IPS-20b (cell line): ENCODE measurements at regions not wholly inside any gene's neighbourhood (a gene's known extent, or its start where the extent isn't known, plus 50 kb on each side); places are given as distances from the start of the nearest gene placed in this dataset.
"Not testable (repeated sequence)": the region's sequence is repeated elsewhere in the genome, so short reads cannot be mapped to it uniquely, and the experiment has no call there.

Source experiments
- H3K27ac ChIP-seq: one replicate; pipeline ENCODE4 v1.5.1; 2013; ENCODE audit warnings: low read length
- H3K27me3 ChIP-seq: 2 replicates; pipeline ENCODE4 v1.6.1; 2013; ENCODE audit warnings: mild to moderate bottlenecking, low read length, inconsistent platforms; ENCODE audit not compliant: insufficient read depth
- H3K36me3 ChIP-seq: 2 replicates; pipeline ENCODE4 v1.6.1; 2013; ENCODE audit warnings: low read depth, mild to moderate bottlenecking, inconsistent platforms, low read length, moderate library complexity; ENCODE audit not compliant: insufficient read depth
- H3K4me1 ChIP-seq: 2 replicates; pipeline ENCODE4 v1.6.1; 2013; ENCODE audit warnings: mild to moderate bottlenecking, control low read depth, inconsistent platforms, low read length, moderate library complexity; ENCODE audit not compliant: insufficient read depth
- H3K4me3 ChIP-seq: 2 replicates; pipeline ENCODE4 v1.5.1; 2013; ENCODE audit warnings: mild to moderate bottlenecking, low read length, inconsistent platforms
- H3K9ac ChIP-seq: 2 replicates; pipeline ENCODE4 v1.6.1; 2013; ENCODE audit warnings: low read depth, mild to moderate bottlenecking, inconsistent platforms, low read length, moderate library complexity
- H3K9me3 ChIP-seq: 2 replicates; pipeline ENCODE4 v1.6.1; 2013; ENCODE audit warnings: mild to moderate bottlenecking, low read depth, low read length, inconsistent platforms; ENCODE audit not compliant: insufficient read depth

GRCh38 chrX:536616-537015, 94.0 kb upstream of the SHOX start:
- no peaks in the 10 kb centered on the region for H3K4me1 ChIP-seq
- no peak overlapping the region for H3K4me3 ChIP-seq
- no peak overlapping the region for H3K27ac ChIP-seq
- no peaks in the 10 kb centered on the region; the same call in 1 of the 2 replicates for H3K9me3 ChIP-seq
- H3K36me3 ChIP-seq, result no peaks in the 10 kb centered on the region
- no peaks in the 10 kb centered on the region for H3K27me3 ChIP-seq
- H3K9ac ChIP-seq, result no peak overlapping the region

- H3K36me3 ChIP-seq, result no peaks in the 10 kb centered on the region
- no peaks in the 10 kb centered on the region for H3K4me1 ChIP-seq
- H3K9ac ChIP-seq, result no peak overlapping the region
- H3K4me3 ChIP-seq, result no peak overlapping the region
- H3K27me3 ChIP-seq, result no peaks in the 10 kb centered on the region
- no peaks in the 10 kb centered on the region; the same call in 1 of the 2 replicates for H3K9me3 ChIP-seq
- H3K27ac ChIP-seq, result no peak overlapping the region
Measured at GRCh38 chrX:537151-537550, 93.4 kb upstream of the SHOX start.

- H3K4me1 ChIP-seq, result no peaks in the 10 kb centered on the region
- H3K4me3 ChIP-seq, result no peak overlapping the region
- H3K27me3 ChIP-seq, result no peaks in the 10 kb centered on the region
- no peaks in the 10 kb centered on the region; the same call in 1 of the 2 replicates for H3K9me3 ChIP-seq
- H3K36me3 ChIP-seq, result no peaks in the 10 kb centered on the region
- no peak overlapping the region for H3K9ac ChIP-seq
- H3K27ac ChIP-seq, result no peak overlapping the region
Measured at GRCh38 chrX:538311-538710, 92.3 kb upstream of the SHOX start.

GRCh38 chrX:541006-541405, 89.6 kb upstream of the SHOX start:
- H3K36me3 ChIP-seq, H3K9ac ChIP-seq, H3K27ac ChIP-seq, H3K4me1 ChIP-seq, H3K27me3 ChIP-seq, H3K9me3 ChIP-seq, H3K4me3 ChIP-seq: not testable (repeated sequence)

GRCh38 chrX:542179-542578, 88.4 kb upstream of the SHOX start:
- Histone ChIP-seq H3K4me3 (no peak overlapping the region), H3K9ac (no peak overlapping the region), H3K27ac (no peak overlapping the region), H3K27me3 (no peaks in the 10 kb centered on the region), H3K9me3 (peaks cover 4% of the 10 kb centered on the region; the same call in 1 of the 2 replicates), H3K36me3 (no peaks in the 10 kb centered on the region), H3K4me1 (no peaks in the 10 kb centered on the region)

GRCh38 chrX:545452-545885, 85.1 kb upstream of the SHOX start:
- H3K9ac ChIP-seq, result no peak overlapping the region
- H3K4me3 ChIP-seq, result no peak overlapping the region
- H3K27ac ChIP-seq, result no peak overlapping the region
- no peaks in the 10 kb centered on the region for H3K4me1 ChIP-seq
- no peaks in the 10 kb centered on the region for H3K27me3 ChIP-seq
- no peaks in the 10 kb centered on the region for H3K36me3 ChIP-seq
- peaks cover 10% of the 10 kb centered on the region for H3K9me3 ChIP-seq

GRCh38 chrX:550514-550913, 80.1 kb upstream of the SHOX start:
- Histone ChIP-seq H3K27ac (no peak overlapping the region), H3K9me3 (peaks cover 21% of the 10 kb centered on the region), H3K27me3 (no peaks in the 10 kb centered on the region), H3K4me1 (no peaks in the 10 kb centered on the region), H3K36me3 (no peaks in the 10 kb centered on the region), H3K4me3 (no peak overlapping the region), H3K9ac (no peak overlapping the region)

GRCh38 chrX:551306-551705, 79.3 kb upstream of the SHOX start:
- Histone ChIP-seq H3K4me1 (no peaks in the 10 kb centered on the region), H3K36me3 (no peaks in the 10 kb centered on the region), H3K27me3 (no peaks in the 10 kb centered on the region), H3K9me3 (peaks cover 21% of the 10 kb centered on the region), H3K4me3 (no peak overlapping the region), H3K27ac (no peak overlapping the region), H3K9ac (no peak overlapping the region)

- H3K4me1 ChIP-seq, result no peaks in the 10 kb centered on the region
- peaks cover 17% of the 10 kb centered on the region for H3K9me3 ChIP-seq
- no peak overlapping the region for H3K9ac ChIP-seq
Measured at GRCh38 chrX:552496-552895, 78.1 kb upstream of the SHOX start.

GRCh38 chrX:554271-554670, 76.3 kb upstream of the SHOX start:
- Histone ChIP-seq H3K27me3 (no peaks in the 10 kb centered on the region), H3K9ac (no peak overlapping the region), H3K27ac (no peak overlapping the region), H3K9me3 (peaks cover 14% of the 10 kb centered on the region; the same call in 1 of the 2 replicates), H3K4me3 (no peak overlapping the region), H3K4me1 (no peaks in the 10 kb centered on the region), H3K36me3 (no peaks in the 10 kb centered on the region)

More at GRCh38 chrX:552496-552895, 78.1 kb upstream of the SHOX start:
- H3K4me3 ChIP-seq, result no peak overlapping the region
- no peaks in the 10 kb centered on the region for H3K27me3 ChIP-seq
- no peak overlapping the region for H3K27ac ChIP-seq
- no peaks in the 10 kb centered on the region for H3K36me3 ChIP-seq

GRCh38 chrX:555725-556666, 74.6 kb upstream of the SHOX start:
- H3K4me3 ChIP-seq, result no peak overlapping the region

GRCh38 chrX:557601-558000, 73.0 kb upstream of the SHOX start:
- H3K9me3 ChIP-seq, H3K4me1 ChIP-seq, H3K27ac ChIP-seq, H3K4me3 ChIP-seq, H3K27me3 ChIP-seq, H3K36me3 ChIP-seq, H3K9ac ChIP-seq: not testable (repeated sequence)

More at GRCh38 chrX:555725-556666, 74.6 kb upstream of the SHOX start:
- Histone ChIP-seq H3K4me1 (no peaks in the 10 kb centered on the region), H3K27me3 (no peaks in the 10 kb centered on the region), H3K9ac (no peak overlapping the region), H3K36me3 (no peaks in the 10 kb centered on the region), H3K27ac (no peak overlapping the region), H3K9me3 (peaks cover 6% of the 10 kb centered on the region; the same call in 1 of the 2 replicates)
